BJ (cell line): ENCODE measurements at regions not wholly inside any gene's neighbourhood (a gene's known extent, or its start where the extent isn't known, plus 50 kb on each side); places are given as distances from the start of the nearest gene placed in this dataset.

Experiments
- CTCF ChIA-PET: fragments of 350-600 bp; formaldehyde crosslinking; extraction: SDS; loops from one replicate; lab custom pipeline; 2021; ENCODE audit warnings: antibody characterized with exemption, inconsistent platforms; lab: Yijun Ruan, JAX
- POLR2A ChIA-PET: fragments of 300-600 bp; sonication (Branson Sonifier 250); formaldehyde crosslinking; extraction: SDS; loops from one replicate; lab custom pipeline; 2021; ENCODE audit warnings: antibody characterized with exemption; lab: Charles Lee
- DNase-seq: peaks from one replicate; pipeline ENCODE4 v3.0.0-alpha.2; 2011; ENCODE audit warnings: low read depth
- H3K27me3 ChIP-seq: 2 replicates; pipeline ENCODE4 v1.6.0; 2011; ENCODE audit warnings: low read length; ENCODE audit not compliant: control insufficient read depth, insufficient read depth
- H3K36me3 ChIP-seq: 2 replicates; pipeline ENCODE4 v1.5.1; 2011; ENCODE audit warnings: low read length; ENCODE audit not compliant: control insufficient read depth, insufficient read depth
- H3K4me3 ChIP-seq: 2 replicates; pipeline ENCODE4 v1.5.1; 2011; ENCODE audit warnings: low read depth, mild to moderate bottlenecking, control low read depth, low read length
- CTCF ChIP-seq: IDR thresholded peaks from 2 replicates; pipeline ENCODE4 v1.5.1; 2011; ENCODE audit warnings: low read depth, mild to moderate bottlenecking, control low read depth, inconsistent platforms, low read length, moderate library complexity; ENCODE audit not compliant: insufficient read depth

GRCh38 chr6:40727271-40727670 lies 140.1 kb upstream of the LRFN2 start:
- Histone ChIP-seq H3K27me3 (no peaks in the 10 kb centered on the region; the same call in 1 of the 2 replicates), H3K36me3 (no peaks in the 10 kb centered on the region), H3K4me3 (no peak overlapping the region)
- TF ChIP-seq CTCF, result no peak
- POLR2A ChIA-PET, result no interaction called here
- CTCF ChIA-PET, result interaction anchor here (1.2 kb wide), 1 partner anchor 9 kb away, joined by 3 read pairs; no protein-coding TSS in a partner anchor
- DNase-seq, result no peak

GRCh38 chr6:40726853-40727252 lies 139.7 kb upstream of the LRFN2 start:
- ChIA-PET POLR2A (no interaction called here), CTCF (no interaction called here)
- Histone ChIP-seq H3K36me3 (no peaks in the 10 kb centered on the region), H3K4me3 (no peak overlapping the region), H3K27me3 (no peaks in the 10 kb centered on the region; the same call in 1 of the 2 replicates)
- no peak for TF ChIP-seq CTCF
- no peak for DNase-seq

GRCh38 chr6:40725390-40725789 lies 138.2 kb upstream of the LRFN2 start:
- no peak for TF ChIP-seq CTCF
- POLR2A ChIA-PET, result no interaction called here
- CTCF ChIA-PET, result no interaction called here
- H3K36me3 ChIP-seq, result no peaks in the 10 kb centered on the region
- H3K4me3 ChIP-seq, result no peak overlapping the region
- no peaks in the 10 kb centered on the region; the same call in 1 of the 2 replicates for H3K27me3 ChIP-seq
- no peak for DNase-seq

- no peaks in the 10 kb centered on the region for H3K36me3 ChIP-seq
- DNase-seq, result no peak
- CTCF ChIA-PET, result no interaction called here
- no peaks in the 10 kb centered on the region; the same call in 1 of the 2 replicates for H3K27me3 ChIP-seq
- TF ChIP-seq CTCF, result no peak
- no peak overlapping the region for H3K4me3 ChIP-seq
- POLR2A ChIA-PET, result no interaction called here
Observed at GRCh38 chr6:40724886-40725285, 137.7 kb upstream of the LRFN2 start.

GRCh38 chr6:40723967-40724366 lies 136.8 kb upstream of the LRFN2 start:
- Histone ChIP-seq H3K36me3 (no peaks in the 10 kb centered on the region), H3K4me3 (no peak overlapping the region), H3K27me3 (no peaks in the 10 kb centered on the region; the same call in 1 of the 2 replicates)
- TF ChIP-seq CTCF, result no peak
- ChIA-PET CTCF (interaction anchor here (0.8 kb wide), 1 partner anchor 15 kb away, joined by 4 read pairs; no protein-coding TSS in a partner anchor), POLR2A (no interaction called here)
- DNase-seq, result no peak
